Stimulated activated CD8-positive, alpha-beta memory T cell treated with anti-CD3 and anti-CD28 coated beads, Interleukin-7, amount 100 ng/mL, for 48 hours (primary cell): ENCODE measurements at regions not wholly inside any gene's neighbourhood (a gene's known extent, or its start where the extent isn't known, plus 50 kb on each side); places are given as distances from the start of the nearest gene placed in this dataset.
"Not testable (repeated sequence)": the region's sequence is repeated elsewhere in the genome, so short reads cannot be mapped to it uniquely, and the experiment has no call there.

Experiments used
- DNase-seq, 2 donors: peaks; one replicate each; pipeline ENCODE4 v3.0.0-alpha.2; 2020; ENCODE audit warnings: low read depth in 1 of 2; ENCODE audit errors: extremely low read depth in 1 of 2

DNA sequence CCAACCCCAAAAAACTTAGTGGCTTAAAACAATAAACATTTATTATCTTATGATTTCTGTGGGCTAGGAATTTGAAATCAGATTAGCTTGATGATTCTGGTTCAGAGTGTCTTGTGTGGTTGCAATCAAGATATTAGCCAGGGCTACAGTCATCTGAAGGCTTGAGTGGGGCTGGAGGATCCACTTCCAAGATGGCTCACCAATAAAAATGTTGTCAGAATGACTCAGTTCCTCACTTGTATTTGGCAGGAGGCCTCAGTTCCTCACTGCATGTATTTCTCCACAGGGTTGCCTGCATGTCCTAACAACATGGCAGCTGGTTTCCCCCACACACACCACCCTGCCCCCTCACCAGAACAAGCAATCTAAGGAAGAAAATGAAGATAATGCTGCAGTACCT is 98.2 kb upstream of the NIPBL start:
- DNase-seq = no peak

DNA sequence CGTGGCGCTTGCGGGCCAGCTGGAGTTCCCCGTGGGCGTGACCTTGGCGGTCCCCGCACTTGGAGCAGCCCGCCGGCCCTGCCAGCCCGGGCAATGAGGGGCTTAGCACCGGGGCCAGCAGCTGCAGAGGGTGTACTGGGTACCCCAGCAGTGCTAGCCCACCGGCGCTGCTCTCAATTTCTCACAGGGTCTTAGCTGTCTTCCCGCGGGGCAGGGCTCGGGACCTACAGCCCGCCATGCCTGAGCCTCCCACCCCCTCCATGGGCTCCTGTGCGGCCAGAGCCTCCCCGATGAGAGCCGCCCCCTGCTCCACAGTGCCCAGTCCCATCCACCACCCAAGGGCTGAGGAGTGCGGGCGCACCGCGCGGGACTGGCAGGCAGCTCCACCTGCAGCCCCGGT is 94.0 kb upstream of the NIPBL start:
- not testable (repeated sequence) for DNase-seq

- no peak for DNase-seq
Measured at GRCh38 chr5:36786448-36787012, 90.0 kb upstream of the NIPBL start.

DNA sequence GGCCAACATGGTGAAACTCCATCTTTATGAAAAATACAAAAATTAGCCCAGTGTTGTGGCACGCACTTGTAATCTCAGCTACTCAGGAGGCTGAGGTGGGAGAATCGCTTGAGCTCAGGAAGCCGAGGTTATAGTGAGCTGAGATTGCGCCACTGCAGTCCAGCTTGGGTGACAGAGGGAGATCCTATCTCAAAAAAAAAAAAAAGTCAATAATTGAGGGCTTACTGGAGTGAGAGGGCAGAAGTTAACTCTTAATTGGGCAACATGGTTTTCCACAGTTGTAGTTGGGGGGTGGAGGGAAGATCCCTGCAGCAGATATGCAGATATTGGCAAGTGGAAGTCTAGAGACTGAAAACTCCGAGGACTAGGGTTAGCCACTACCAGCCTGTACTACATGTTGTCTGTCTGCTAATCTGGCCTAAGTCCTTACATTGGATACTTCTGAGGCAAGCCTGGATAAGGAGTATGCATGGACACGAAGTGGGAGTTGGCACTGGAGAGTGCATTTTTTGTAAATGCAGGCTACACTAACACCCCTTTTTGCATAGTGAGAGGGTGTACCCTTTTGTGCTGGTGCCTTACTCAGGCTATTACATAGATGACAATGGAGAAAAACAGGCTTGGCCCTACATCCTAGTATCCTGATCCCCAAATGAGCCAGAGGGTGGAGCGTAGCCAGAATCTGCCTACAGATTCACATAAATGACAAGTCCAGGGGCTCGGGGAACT is 89.0 kb upstream of the NIPBL start:
- no peak for DNase-seq

GRCh38 chr5:36790847-36791246 is 85.7 kb upstream of the NIPBL start:
- no peak for DNase-seq

GRCh38 chr5:36792560-36793180 is 83.9 kb upstream of the NIPBL start:
- no peak for DNase-seq

DNA sequence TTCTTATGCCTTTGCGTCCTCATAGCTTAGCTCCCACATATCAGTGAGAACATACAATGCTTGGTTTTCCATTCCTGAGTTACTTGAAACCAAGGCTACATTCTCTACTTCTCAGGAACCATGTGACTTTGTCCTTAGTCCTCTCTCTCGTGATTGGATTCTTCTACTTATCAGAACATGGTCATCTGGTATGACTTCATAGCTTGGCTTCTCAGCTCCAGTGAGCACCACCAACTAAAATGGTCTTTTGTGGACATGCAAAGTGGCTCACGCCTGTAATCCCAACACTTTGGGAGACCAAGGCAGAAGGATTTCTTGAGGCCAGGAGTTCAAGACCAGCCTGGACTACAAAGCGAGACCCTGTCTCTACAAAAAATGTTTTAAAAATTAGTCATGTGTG is 81.2 kb upstream of the NIPBL start:
- no peak for DNase-seq

GRCh38 chr5:36796155-36796554 is 80.4 kb upstream of the NIPBL start:
- DNase-seq = no peak

DNA sequence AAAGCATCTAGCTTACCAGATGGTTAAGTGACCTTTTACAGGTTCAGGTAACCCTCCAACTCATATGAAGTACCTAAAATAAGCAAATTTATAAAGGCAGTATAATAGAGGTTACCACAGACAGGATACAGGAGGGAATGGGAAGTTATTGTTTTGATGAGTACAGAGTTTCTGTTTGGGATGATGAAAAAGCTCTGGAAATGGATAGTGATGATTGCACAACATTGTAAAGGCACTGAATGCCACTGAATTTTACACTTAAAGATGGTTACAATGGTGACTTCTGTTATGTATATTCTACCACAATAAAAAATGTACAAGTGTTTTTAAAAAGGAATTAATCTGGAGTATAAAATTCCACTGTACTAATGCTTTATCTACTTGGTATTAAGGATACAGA is 75.0 kb upstream of the NIPBL start:
- no peak for DNase-seq

GRCh38 chr5:36802187-36802586 is 74.4 kb upstream of the NIPBL start:
- no peak for DNase-seq

GRCh38 chr5:36813249-36813648 is 63.3 kb upstream of the NIPBL start:
- not testable (repeated sequence) for DNase-seq

- no peak for DNase-seq
Measured at GRCh38 chr5:36815871-36816270, 60.7 kb upstream of the NIPBL start.

- DNase-seq = no peak
Measured at GRCh38 chr5:36820900-36821299, 55.7 kb upstream of the NIPBL start.

DNA sequence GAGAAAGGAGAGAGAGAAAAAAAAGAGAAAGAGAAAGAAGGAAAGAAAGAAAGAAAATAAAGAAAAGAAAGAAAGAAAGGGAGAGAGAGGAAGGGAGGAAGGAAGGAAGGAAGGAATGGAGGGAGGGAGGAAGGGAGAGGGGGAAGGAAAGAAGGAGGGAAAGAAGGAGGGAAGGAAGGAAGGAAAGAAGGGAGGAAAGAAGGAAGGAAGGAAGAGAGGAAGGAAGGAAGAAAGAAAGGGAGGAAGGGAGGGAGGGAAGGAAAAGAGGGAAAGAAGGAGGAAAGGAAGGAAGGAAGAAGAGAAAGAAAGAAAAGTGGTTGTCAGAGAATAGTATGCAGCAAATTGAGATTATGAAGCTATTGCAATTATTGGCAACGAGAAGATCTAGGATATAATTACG is 49.9 kb upstream of the NIPBL start:
- DNase-seq = no peak
